IPS-15b (cell line): ENCODE measurements at regions not wholly inside any gene's neighbourhood (a gene's known extent, or its start where the extent isn't known, plus 50 kb on each side); places are given as distances from the start of the nearest gene placed in this dataset.
"Not testable (repeated sequence)": the region's sequence is repeated elsewhere in the genome, so short reads cannot be mapped to it uniquely, and the experiment has no call there.

Experiments used
- H3K27me3 ChIP-seq: one replicate; pipeline ENCODE4 v1.6.1; 2013; ENCODE audit warnings: low read length; ENCODE audit not compliant: control insufficient read depth, insufficient read depth
- H3K36me3 ChIP-seq: one replicate; pipeline ENCODE4 v1.6.1; 2013; ENCODE audit warnings: low read length; ENCODE audit not compliant: control insufficient read depth, insufficient read depth
- H3K4me1 ChIP-seq: one replicate; pipeline ENCODE4 v1.6.1; 2013; ENCODE audit warnings: mild to moderate bottlenecking, low read length; ENCODE audit not compliant: control insufficient read depth, insufficient read depth
- H3K4me3 ChIP-seq: one replicate; pipeline ENCODE4 v1.5.1; 2013; ENCODE audit warnings: low read depth, low read length
- H3K9ac ChIP-seq: one replicate; pipeline ENCODE4 v1.6.1; 2013; ENCODE audit warnings: low read depth, mild to moderate bottlenecking, low read length
- H3K9me3 ChIP-seq: one replicate; pipeline ENCODE4 v1.6.1; 2013; ENCODE audit warnings: mild to moderate bottlenecking, low read length; ENCODE audit not compliant: control insufficient read depth, insufficient read depth

DNA sequence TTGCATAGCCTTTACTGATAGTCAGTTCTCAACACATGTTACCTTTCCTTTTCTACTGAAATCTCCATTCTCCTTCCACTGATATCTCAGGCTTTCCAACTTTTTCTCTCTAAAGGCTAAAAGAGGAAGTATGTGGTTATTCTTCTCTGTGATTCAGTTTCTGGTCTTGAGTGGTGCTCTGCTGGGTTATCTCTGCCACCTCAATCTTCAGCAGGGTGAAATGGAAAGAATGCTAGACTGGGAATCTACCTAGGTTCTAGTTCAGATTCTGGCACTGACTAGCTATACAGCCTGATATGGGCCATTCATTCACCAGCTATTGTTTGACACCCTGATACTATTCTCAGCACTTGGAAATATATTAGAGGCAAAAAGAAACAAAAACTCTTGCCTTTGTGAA is 124.9 kb upstream of the GRIA1 start:
- H3K9me3 ChIP-seq, result no peaks in the 10 kb centered on the region
- H3K27me3 ChIP-seq, result no peaks in the 10 kb centered on the region
- no peaks in the 10 kb centered on the region for H3K36me3 ChIP-seq
- H3K4me1 ChIP-seq, result peaks cover 3% of the 10 kb centered on the region
- H3K9ac ChIP-seq, result no peak overlapping the region
- no peak overlapping the region for H3K4me3 ChIP-seq

DNA sequence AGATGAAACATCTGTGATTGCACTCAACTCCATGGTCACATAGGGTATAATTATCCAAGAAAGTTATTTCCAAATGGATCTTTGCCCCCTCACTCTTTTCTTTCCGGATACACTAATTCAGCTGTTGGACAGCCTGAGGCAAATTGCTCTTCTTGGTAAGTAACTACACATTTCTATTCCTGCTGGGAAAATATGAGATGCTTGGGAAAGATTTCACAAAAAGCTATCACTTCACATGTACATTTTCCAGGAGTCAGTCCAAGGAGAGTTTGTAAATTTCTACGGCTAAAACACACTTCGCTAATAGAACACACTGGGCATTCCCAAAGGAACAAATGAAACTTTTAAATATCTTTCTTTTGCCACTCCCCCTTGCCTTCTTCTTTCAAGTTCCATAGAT is 123.0 kb upstream of the GRIA1 start:
- Histone ChIP-seq H3K27me3 (no peaks in the 10 kb centered on the region), H3K36me3 (no peaks in the 10 kb centered on the region), H3K9me3 (no peaks in the 10 kb centered on the region), H3K9ac (no peak overlapping the region), H3K4me1 (peaks cover 3% of the 10 kb centered on the region), H3K4me3 (no peak overlapping the region)

DNA sequence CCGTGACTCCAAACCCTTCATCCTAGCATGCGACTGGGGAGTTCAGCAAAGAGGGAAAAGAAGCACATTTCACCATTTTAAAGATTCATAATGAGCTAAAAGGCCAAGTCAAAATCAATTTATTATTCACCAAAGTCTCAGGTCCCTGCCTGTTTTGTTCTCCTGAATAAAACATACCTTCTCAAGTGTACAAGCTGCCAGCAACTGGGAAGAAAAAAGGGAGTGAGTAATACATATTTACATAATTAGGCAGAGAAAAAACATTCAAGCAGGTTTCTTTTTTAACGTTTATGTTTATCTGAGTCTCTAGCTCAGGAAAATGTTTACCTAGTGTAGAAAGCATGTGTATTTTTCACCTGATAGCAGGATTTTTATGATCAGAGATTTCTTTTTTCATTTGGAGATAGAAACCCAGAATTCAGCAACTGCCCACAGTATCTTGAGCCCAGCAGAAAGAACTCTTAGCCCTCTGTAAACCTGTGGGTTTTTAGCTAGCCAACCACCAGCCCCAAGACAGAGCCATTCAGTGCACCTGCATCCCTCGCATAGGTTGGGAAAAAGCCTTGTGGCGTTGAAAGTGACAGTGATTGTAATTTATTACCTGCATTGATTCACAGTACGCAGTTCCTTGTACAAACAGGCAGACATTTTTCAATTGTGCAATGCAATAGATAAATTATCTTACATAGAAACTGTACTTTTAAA is 117.9 kb upstream of the GRIA1 start:
- H3K4me1 ChIP-seq, result no peaks in the 10 kb centered on the region
- H3K9me3 ChIP-seq, result no peaks in the 10 kb centered on the region
- no peak overlapping the region for H3K9ac ChIP-seq
- no peak overlapping the region for H3K4me3 ChIP-seq
- H3K27me3 ChIP-seq, result no peaks in the 10 kb centered on the region
- no peaks in the 10 kb centered on the region for H3K36me3 ChIP-seq

DNA sequence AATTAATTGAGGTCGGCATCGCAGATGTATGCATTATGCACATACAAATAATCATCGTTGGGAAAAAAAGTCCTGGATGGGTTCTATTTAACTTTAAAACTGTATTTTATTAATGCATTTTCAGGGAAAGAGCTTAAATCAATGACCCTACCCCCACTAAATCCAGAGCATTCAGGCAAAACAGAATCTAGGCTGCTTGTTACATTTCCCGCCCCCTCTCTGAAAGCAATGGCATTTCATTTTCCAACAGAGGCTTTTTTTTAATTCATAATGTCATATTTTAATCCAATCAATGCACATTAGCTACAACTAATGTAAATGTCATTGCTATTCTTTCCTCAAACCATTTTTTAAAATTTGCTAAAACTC is 117.4 kb upstream of the GRIA1 start:
- Histone ChIP-seq H3K9ac (no peak overlapping the region), H3K27me3 (no peaks in the 10 kb centered on the region), H3K9me3 (no peaks in the 10 kb centered on the region), H3K36me3 (no peaks in the 10 kb centered on the region), H3K4me3 (no peak overlapping the region), H3K4me1 (no peaks in the 10 kb centered on the region)

DNA sequence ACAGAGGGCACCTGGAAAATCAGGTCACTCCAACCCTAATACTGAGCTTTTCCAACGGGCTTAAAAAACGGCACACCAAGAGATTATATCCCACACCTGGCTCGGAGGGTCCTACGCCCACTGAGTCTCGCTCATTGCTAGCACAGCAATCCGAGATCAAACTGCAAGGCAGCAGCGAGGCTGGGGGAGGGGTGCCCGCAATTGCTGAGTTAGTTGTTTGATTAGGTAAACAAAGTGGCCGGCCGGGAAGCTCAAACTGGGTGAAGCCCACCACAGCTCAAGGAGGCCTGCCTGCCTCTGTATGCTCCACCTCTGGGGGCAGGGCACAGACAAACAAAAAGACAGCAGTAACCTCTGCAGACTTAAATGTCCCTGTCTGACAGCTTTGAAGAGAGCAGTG is 108.8 kb upstream of the GRIA1 start:
- H3K4me3 ChIP-seq, H3K9ac ChIP-seq, H3K27me3 ChIP-seq, H3K36me3 ChIP-seq, H3K4me1 ChIP-seq: not testable (repeated sequence)
- peaks cover 13% of the 10 kb centered on the region for H3K9me3 ChIP-seq

DNA sequence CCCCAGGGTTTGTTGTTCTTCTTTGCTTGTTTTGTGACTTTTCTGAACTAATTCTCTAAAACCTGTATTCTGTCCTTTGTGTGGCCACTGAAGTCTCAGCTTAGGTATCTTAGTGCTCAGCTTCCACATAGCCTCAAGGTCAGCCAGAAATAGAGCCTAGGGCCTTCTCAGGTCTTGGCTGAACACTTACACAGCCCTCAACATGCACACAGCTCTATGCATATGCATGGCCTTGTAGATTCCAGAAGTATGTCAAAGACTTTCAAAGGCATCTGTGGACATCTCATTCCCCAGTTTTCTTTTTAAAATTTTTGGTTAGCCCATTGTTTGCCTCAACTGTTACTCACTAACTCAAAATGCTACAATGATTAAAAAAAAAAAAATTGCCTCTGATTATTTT is 99.9 kb upstream of the GRIA1 start:
- H3K9ac ChIP-seq, result no peak overlapping the region
- H3K27me3 ChIP-seq, result no peaks in the 10 kb centered on the region
- H3K4me1 ChIP-seq, result no peaks in the 10 kb centered on the region
- H3K36me3 ChIP-seq, result no peaks in the 10 kb centered on the region
- no peaks in the 10 kb centered on the region for H3K9me3 ChIP-seq
- no peak overlapping the region for H3K4me3 ChIP-seq

DNA sequence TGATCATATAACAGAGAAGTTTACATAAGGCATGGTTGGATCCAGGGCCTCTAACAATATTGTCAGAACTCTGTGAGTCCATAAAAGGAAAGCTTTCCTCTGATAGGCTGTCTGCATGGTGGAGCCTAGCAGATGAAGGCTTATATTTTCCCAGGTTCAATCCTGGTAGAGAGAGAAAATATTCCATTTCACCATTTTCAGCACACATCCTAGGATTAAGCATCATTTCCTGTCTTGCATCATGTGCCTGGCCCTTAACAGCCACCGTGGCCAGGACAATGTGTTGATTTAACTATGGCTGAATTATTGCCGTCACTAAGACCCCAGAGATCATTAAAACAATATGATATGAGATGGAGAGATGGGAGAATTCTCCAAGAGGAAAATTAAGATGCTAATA is 90.9 kb upstream of the GRIA1 start:
- Histone ChIP-seq H3K9me3 (no peaks in the 10 kb centered on the region), H3K9ac (no peak overlapping the region), H3K27me3 (no peaks in the 10 kb centered on the region), H3K4me1 (no peaks in the 10 kb centered on the region), H3K36me3 (no peaks in the 10 kb centered on the region), H3K4me3 (no peak overlapping the region)

DNA sequence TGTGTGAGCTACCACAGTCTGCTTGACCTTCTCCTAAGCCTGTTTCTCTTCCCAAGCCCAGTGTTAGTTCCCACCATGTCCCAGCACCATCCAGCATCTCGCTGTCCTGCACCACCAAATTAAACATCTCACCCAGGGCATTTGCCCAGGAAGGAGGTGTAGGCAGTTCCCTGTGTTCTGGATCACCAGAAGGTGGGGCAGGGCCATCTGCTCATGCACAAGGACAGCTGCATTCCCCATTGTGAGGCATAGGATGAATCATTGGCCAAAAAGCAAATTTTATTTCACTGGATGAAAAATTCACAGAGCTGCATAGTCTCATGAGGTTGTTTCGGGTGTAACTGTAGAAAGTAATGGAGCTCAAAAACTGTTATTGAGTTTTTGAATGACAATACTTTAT is 89.5 kb upstream of the GRIA1 start:
- Histone ChIP-seq H3K36me3 (no peaks in the 10 kb centered on the region), H3K9ac (no peak overlapping the region), H3K27me3 (no peaks in the 10 kb centered on the region), H3K4me3 (no peak overlapping the region), H3K4me1 (no peaks in the 10 kb centered on the region), H3K9me3 (no peaks in the 10 kb centered on the region)

DNA sequence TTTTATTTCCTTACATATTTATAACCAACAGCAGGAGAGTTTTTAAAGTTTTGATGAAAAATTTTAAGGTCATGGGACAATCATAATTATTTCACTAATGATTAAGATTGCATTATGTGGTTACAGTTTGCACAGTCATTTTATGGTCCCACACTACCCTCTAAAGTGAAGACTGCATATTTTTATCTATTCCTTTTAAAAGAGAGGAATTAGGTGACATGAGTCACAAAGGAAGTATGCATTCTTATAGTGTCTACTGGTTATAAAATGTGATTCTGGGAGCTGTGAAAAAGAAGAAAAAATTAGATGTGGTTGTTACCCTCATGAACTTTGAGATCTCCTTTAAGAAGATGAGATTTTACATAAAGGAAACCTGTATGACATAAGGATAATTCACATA is 87.9 kb upstream of the GRIA1 start:
- H3K4me3 ChIP-seq, result no peak overlapping the region

DNA sequence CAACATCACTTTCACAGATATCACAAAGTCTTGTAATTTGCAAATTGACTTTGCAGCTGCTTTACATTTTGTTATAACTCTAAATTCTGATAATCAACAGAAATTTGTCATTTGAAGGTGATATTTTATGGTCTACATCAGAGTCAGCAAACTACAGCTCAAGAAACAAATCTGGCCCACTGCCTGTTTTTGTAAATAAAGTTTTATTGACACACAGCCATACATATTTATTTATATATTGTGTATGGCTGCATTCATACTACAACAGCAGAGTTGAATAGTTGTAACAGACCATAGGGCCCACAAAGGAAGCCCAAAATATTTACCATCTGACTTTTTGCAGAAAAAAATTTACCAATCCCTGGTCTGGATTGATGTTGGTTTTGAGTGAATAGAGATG is 87.0 kb upstream of the GRIA1 start:
- no peaks in the 10 kb centered on the region for H3K27me3 ChIP-seq
- no peaks in the 10 kb centered on the region for H3K9me3 ChIP-seq
- H3K4me3 ChIP-seq, result no peak overlapping the region
- no peaks in the 10 kb centered on the region for H3K4me1 ChIP-seq
- no peak overlapping the region for H3K9ac ChIP-seq
- H3K36me3 ChIP-seq, result no peaks in the 10 kb centered on the region

More for the DNA sequence above, 87.9 kb upstream of the GRIA1 start:
- Histone ChIP-seq H3K27me3 (no peaks in the 10 kb centered on the region), H3K36me3 (no peaks in the 10 kb centered on the region), H3K9me3 (no peaks in the 10 kb centered on the region), H3K4me1 (no peaks in the 10 kb centered on the region), H3K9ac (no peak overlapping the region)

DNA sequence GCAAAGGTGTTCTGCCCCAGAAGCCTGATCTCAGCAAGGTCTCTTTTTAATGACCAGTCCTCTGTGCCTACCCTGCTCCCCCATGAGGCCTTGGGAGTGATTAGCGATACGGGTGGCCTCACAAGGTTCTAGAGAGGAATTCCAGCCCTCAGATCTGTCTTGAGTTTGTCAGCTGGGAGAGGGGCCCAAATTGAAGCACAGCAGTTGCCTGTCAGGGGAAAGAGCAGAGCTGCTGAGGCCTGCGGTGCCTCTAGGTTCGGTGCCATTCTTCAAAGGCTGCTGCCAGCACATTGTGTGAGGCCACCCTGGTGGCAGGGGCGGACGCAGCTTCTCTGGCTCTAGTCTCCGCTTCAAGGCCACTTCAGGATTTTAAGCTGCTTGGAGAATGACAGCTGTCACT is 85.7 kb upstream of the GRIA1 start:
- no peak overlapping the region for H3K9ac ChIP-seq
- H3K36me3 ChIP-seq, result no peaks in the 10 kb centered on the region
- no peaks in the 10 kb centered on the region for H3K27me3 ChIP-seq
- H3K4me3 ChIP-seq, result no peak overlapping the region
- no peaks in the 10 kb centered on the region for H3K4me1 ChIP-seq
- no peaks in the 10 kb centered on the region for H3K9me3 ChIP-seq

DNA sequence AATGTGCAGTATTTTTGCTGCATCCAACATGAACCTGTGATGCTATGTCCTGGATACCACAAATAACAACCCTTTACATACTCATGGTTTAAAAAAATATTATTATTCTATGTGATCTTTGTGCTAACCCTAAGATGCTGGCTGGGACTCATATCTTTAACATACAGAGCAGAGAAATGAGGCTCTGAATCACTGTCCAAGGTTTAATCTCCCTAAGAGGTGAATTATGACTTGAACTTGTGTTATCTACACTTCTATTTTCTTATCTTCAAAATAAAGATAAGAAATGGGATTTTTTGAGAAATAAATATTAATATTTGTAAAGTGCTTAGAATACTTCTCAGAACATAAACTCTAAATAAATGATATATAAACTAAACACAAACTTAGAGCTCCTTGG is 68.8 kb upstream of the GRIA1 start:
- Histone ChIP-seq H3K4me1 (no peaks in the 10 kb centered on the region), H3K9me3 (no peaks in the 10 kb centered on the region), H3K27me3 (no peaks in the 10 kb centered on the region), H3K9ac (no peak overlapping the region), H3K36me3 (no peaks in the 10 kb centered on the region), H3K4me3 (no peak overlapping the region)
